HG03060 (cell line): ENCODE measurements at regions not wholly inside any gene's neighbourhood (a gene's known extent, or its start where the extent isn't known, plus 50 kb on each side); places are given as distances from the start of the nearest gene placed in this dataset.
A peak's percentile ranks its signal among the peaks of the same experiment; 100 is the strongest.
"Not testable (repeated sequence)": the region's sequence is repeated elsewhere in the genome, so short reads cannot be mapped to it uniquely, and the experiment has no call there.

Experiments used
- ATAC-seq: cut with Tn5 transposase; IDR thresholded peaks from one replicate; pipeline ENCODE4 v1.9.1; 2021; ENCODE audit warnings: low read depth, moderate number of reproducible peaks; ENCODE audit not compliant: unreplicated experiment

GRCh38 chr11:81644239-81644840 is 1089.3 kb downstream of the FAM181B start:
- ATAC-seq = peak; percentile 93

- no peak for ATAC-seq
Observed at GRCh38 chr11:81634483-81634882, 1099.2 kb downstream of the FAM181B start.

- ATAC-seq = no peak
Observed at GRCh38 chr11:81602508-81602907, 1131.2 kb downstream of the FAM181B start.

- no peak for ATAC-seq
Observed at GRCh38 chr11:81596704-81597103, 1137.0 kb downstream of the FAM181B start.

- no peak for ATAC-seq
Observed at GRCh38 chr11:81585390-81585933, 1148.2 kb downstream of the FAM181B start.

- ATAC-seq = no peak
Observed at GRCh38 chr11:81579339-81579738, 1154.3 kb downstream of the FAM181B start.

GRCh38 chr11:81578571-81578970 is 1155.1 kb downstream of the FAM181B start:
- ATAC-seq = no peak

- ATAC-seq = no peak
Observed at GRCh38 chr11:81574301-81574700, 1159.4 kb downstream of the FAM181B start.

GRCh38 chr11:81573367-81573766 is 1160.3 kb downstream of the FAM181B start:
- ATAC-seq = no peak

- no peak for ATAC-seq
Observed at GRCh38 chr11:81570669-81571068, 1163.0 kb downstream of the FAM181B start.

- no peak for ATAC-seq
Observed at GRCh38 chr11:81569999-81570398, 1163.7 kb downstream of the FAM181B start.

- no peak for ATAC-seq
Observed at GRCh38 chr11:81568918-81569317, 1164.7 kb downstream of the FAM181B start.

GRCh38 chr11:81548123-81548522 is 1185.5 kb downstream of the FAM181B start:
- ATAC-seq = no peak

- ATAC-seq = not testable (repeated sequence)
Observed at GRCh38 chr11:81539806-81540205, 1193.9 kb downstream of the FAM181B start.

- ATAC-seq = no peak
Observed at GRCh38 chr11:81515566-81515965, 1218.1 kb downstream of the FAM181B start.

GRCh38 chr11:81497202-81497804 is 1236.4 kb downstream of the FAM181B start:
- ATAC-seq = no peak

- ATAC-seq = no peak
Observed at GRCh38 chr11:81496601-81497000, 1237.1 kb downstream of the FAM181B start.

- ATAC-seq = no peak
Observed at GRCh38 chr11:81495699-81496292, 1237.9 kb downstream of the FAM181B start.

- no peak for ATAC-seq
Observed at GRCh38 chr11:81494431-81494830, 1239.2 kb downstream of the FAM181B start.

GRCh38 chr11:81492923-81493445 is 1240.7 kb downstream of the FAM181B start:
- no peak for ATAC-seq

GRCh38 chr11:81487109-81487508 is 1246.6 kb downstream of the FAM181B start:
- ATAC-seq = no peak

GRCh38 chr11:81484196-81484595 is 1249.5 kb downstream of the FAM181B start:
- no peak for ATAC-seq
